ENCODE measurements at regions not wholly inside any gene's neighbourhood (a gene's known extent, or its start where the extent isn't known, plus 50 kb on each side); places are given as distances from the start of the nearest gene placed in this dataset.

GRCh38 chr5:53364061-53364460 is 116.4 kb upstream of the FST start:
- no peak for ATAC-seq (replicated peaks in 6 of 8)
- WGBS, 10 experiments, result 10 to 100% (median 72%) methylated on average over 1 to 3 of the region's 3 CpGs; no CpG with 5 or more reads in 1 of the 10 experiments
- Histone ChIP-seq H3K4me3 (no peak overlapping the region), H3K27ac (no peak overlapping the region), H3K4me1 (replicated peaks in 1 of 2) (peaks cover 0 to 6% of the 10 kb centered on the region in 2 donors)
- in situ Hi-C loops (cut with MboI; ENCODE audit: low pct_unique_long_range_greater_than_20kb in 2 of 9, low sequenced_read_pairs in 9 of 9, unreplicated experiment in 9 of 9), result no loop called here

GRCh38 chr5:53366245-53366644 is 114.2 kb upstream of the FST start:
- no peak overlapping the region for H3K4me3 ChIP-seq
- H3K27ac ChIP-seq, result no peak overlapping the region
- H3K4me1 ChIP-seq (replicated peaks in 1 of 2), result peaks cover 0 to 10% of the 10 kb centered on the region in 2 donors
- in situ Hi-C loops (cut with MboI; ENCODE audit: low pct_unique_long_range_greater_than_20kb in 2 of 9, low sequenced_read_pairs in 9 of 9, unreplicated experiment in 9 of 9), result no loop called here
- no peak for ATAC-seq (replicated peaks in 6 of 8)
- 28 to 100% (median 92%) methylated on average over 2 to 5 of the region's 5 CpGs; no CpG with 5 or more reads in 2 of the 10 experiments for WGBS, 10 experiments

GRCh38 chr5:53367727-53368126 is 112.7 kb upstream of the FST start:
- WGBS, 10 experiments, result 78 to 100% (median 100%) methylated on average over 1 of the region's 1 CpG; no CpG with 5 or more reads in 4 of the 10 experiments
- peaks cover 0 to 10% of the 10 kb centered on the region in 2 donors for H3K4me1 ChIP-seq (replicated peaks in 1 of 2)
- in situ Hi-C loops (cut with MboI; ENCODE audit: low pct_unique_long_range_greater_than_20kb in 2 of 9, low sequenced_read_pairs in 9 of 9, unreplicated experiment in 9 of 9), result no loop called here
- ATAC-seq (replicated peaks in 6 of 8), result no peak
- no peak overlapping the region for H3K27ac ChIP-seq
- no peak overlapping the region for H3K4me3 ChIP-seq

- WGBS, 10 experiments, result 20 to 71% (median 60%) methylated on average over 1 of the region's 1 CpG; no CpG with 5 or more reads in 5 of the 10 experiments
- in situ Hi-C loops (cut with MboI; ENCODE audit: low pct_unique_long_range_greater_than_20kb in 2 of 9, low sequenced_read_pairs in 9 of 9, unreplicated experiment in 9 of 9), result no loop called here
- peaks cover 0 to 10% of the 10 kb centered on the region in 2 donors for H3K4me1 ChIP-seq (replicated peaks in 1 of 2)
- H3K27ac ChIP-seq, result no peak overlapping the region
- ATAC-seq (replicated peaks in 6 of 8), result peak in 1 of 8 experiments; percentile 35
- no peak overlapping the region for H3K4me3 ChIP-seq
Measured at GRCh38 chr5:53368516-53368915, 111.9 kb upstream of the FST start.

- Histone ChIP-seq H3K4me1 (replicated peaks in 1 of 2) (peaks cover 0 to 10% of the 10 kb centered on the region in 2 donors), H3K27ac (no peak overlapping the region), H3K4me3 (no peak overlapping the region)
- peak in 4 of 8 experiments; percentile 21 to 50 (median 40) for ATAC-seq (replicated peaks in 6 of 8)
- WGBS, 10 experiments, result 50 to 100% (median 80%) methylated on average over 1 to 2 of the region's 2 CpGs; no CpG with 5 or more reads in 3 of the 10 experiments
- in situ Hi-C loops (cut with MboI; ENCODE audit: low pct_unique_long_range_greater_than_20kb in 2 of 9, low sequenced_read_pairs in 9 of 9, unreplicated experiment in 9 of 9), result no loop called here
Measured at GRCh38 chr5:53368966-53369605, 111.3 kb upstream of the FST start.

GRCh38 chr5:53369681-53370080 is 110.7 kb upstream of the FST start:
- ATAC-seq (replicated peaks in 6 of 8), result no peak
- 0 to 100% (median 64%) methylated on average over 1 to 3 of the region's 3 CpGs for WGBS, 10 experiments
- in situ Hi-C loops (cut with MboI; ENCODE audit: low pct_unique_long_range_greater_than_20kb in 2 of 9, low sequenced_read_pairs in 9 of 9, unreplicated experiment in 9 of 9), result no loop called here
- no peak overlapping the region for H3K4me3 ChIP-seq
- no peak overlapping the region for H3K27ac ChIP-seq
- H3K4me1 ChIP-seq (replicated peaks in 1 of 2), result peaks cover 0 to 10% of the 10 kb centered on the region in 2 donors

GRCh38 chr5:53373451-53374158 is 106.8 kb upstream of the FST start:
- peak in 5 of 8 experiments; percentile 45 to 86 (median 68) for ATAC-seq (replicated peaks in 6 of 8)
- Histone ChIP-seq H3K4me1 (replicated peaks in 1 of 2) (peaks cover 0 to 12% of the 10 kb centered on the region in 2 donors), H3K27ac (no peak overlapping the region), H3K4me3 (no peak overlapping the region)
- WGBS, 10 experiments, result 0 to 100% (median 91%) methylated on average over 1 to 3 of the region's 3 CpGs
- in situ Hi-C loops (cut with MboI; ENCODE audit: low pct_unique_long_range_greater_than_20kb in 2 of 9, low sequenced_read_pairs in 9 of 9, unreplicated experiment in 9 of 9), result no loop called here

GRCh38 chr5:53376853-53377252 is 103.6 kb upstream of the FST start:
- no peak for ATAC-seq (replicated peaks in 6 of 8)
- no peak overlapping the region for H3K27ac ChIP-seq
- in situ Hi-C loops (cut with MboI; ENCODE audit: low pct_unique_long_range_greater_than_20kb in 2 of 9, low sequenced_read_pairs in 9 of 9, unreplicated experiment in 9 of 9), result no loop called here
- WGBS, 10 experiments, result 74 to 100% (median 88%) methylated on average over 1 to 2 of the region's 2 CpGs; no CpG with 5 or more reads in 1 of the 10 experiments
- H3K4me3 ChIP-seq, result no peak overlapping the region
- H3K4me1 ChIP-seq (replicated peaks in 1 of 2), result peaks cover 0 to 6% of the 10 kb centered on the region in 2 donors

GRCh38 chr5:53378190-53378589 is 102.2 kb upstream of the FST start:
- in situ Hi-C loops (cut with MboI; ENCODE audit: low pct_unique_long_range_greater_than_20kb in 2 of 9, low sequenced_read_pairs in 9 of 9, unreplicated experiment in 9 of 9), result no loop called here
- 58 to 100% (median 91%) methylated on average over 1 to 2 of the region's 2 CpGs; no CpG with 5 or more reads in 1 of the 10 experiments for WGBS, 10 experiments
- peak in 4 of 8 experiments; percentile 20 to 59 (median 42) for ATAC-seq (replicated peaks in 6 of 8)
- Histone ChIP-seq H3K4me1 (replicated peaks in 1 of 2) (peaks cover 0 to 6% of the 10 kb centered on the region in 2 donors), H3K27ac (no peak overlapping the region), H3K4me3 (no peak overlapping the region)

GRCh38 chr5:53378590-53379247 is 101.7 kb upstream of the FST start:
- peaks cover 0 to 6% of the 10 kb centered on the region in 2 donors for H3K4me1 ChIP-seq (replicated peaks in 1 of 2)
- 0 to 82% (median 57%) methylated on average over 1 to 3 of the region's 3 CpGs for WGBS, 10 experiments
- H3K4me3 ChIP-seq, result no peak overlapping the region
- no peak overlapping the region for H3K27ac ChIP-seq
- in situ Hi-C loops (cut with MboI; ENCODE audit: low pct_unique_long_range_greater_than_20kb in 2 of 9, low sequenced_read_pairs in 9 of 9, unreplicated experiment in 9 of 9), result no loop called here
- ATAC-seq (replicated peaks in 6 of 8), result peak in 6 of 8 experiments; percentile 27 to 87 (median 60)

GRCh38 chr5:53386341-53386740 is 94.1 kb upstream of the FST start:
- Histone ChIP-seq H3K4me1 (replicated peaks in 1 of 2) (no peaks in the 10 kb centered on the region), H3K27ac (no peak overlapping the region), H3K4me3 (no peak overlapping the region)
- ATAC-seq (replicated peaks in 6 of 8), result no peak
- WGBS, 10 experiments, result 50 to 97% (median 64%) methylated on average over 1 to 3 of the region's 3 CpGs; no CpG with 5 or more reads in 1 of the 10 experiments
- in situ Hi-C loops (cut with MboI; ENCODE audit: low pct_unique_long_range_greater_than_20kb in 2 of 9, low sequenced_read_pairs in 9 of 9, unreplicated experiment in 9 of 9), result no loop called here

GRCh38 chr5:53389093-53389492 is 91.3 kb upstream of the FST start:
- no peak for ATAC-seq (replicated peaks in 6 of 8)
- in situ Hi-C loops (cut with MboI; ENCODE audit: low pct_unique_long_range_greater_than_20kb in 2 of 9, low sequenced_read_pairs in 9 of 9, unreplicated experiment in 9 of 9), result no loop called here
- Histone ChIP-seq H3K27ac (no peak overlapping the region), H3K4me1 (replicated peaks in 1 of 2) (no peaks in the 10 kb centered on the region), H3K4me3 (no peak overlapping the region)

GRCh38 chr5:53392073-53392472 is 88.4 kb upstream of the FST start:
- H3K4me1 ChIP-seq (replicated peaks in 1 of 2), result no peaks in the 10 kb centered on the region
- in situ Hi-C loops (cut with MboI; ENCODE audit: low pct_unique_long_range_greater_than_20kb in 2 of 9, low sequenced_read_pairs in 9 of 9, unreplicated experiment in 9 of 9), result no loop called here
- WGBS, 10 experiments, result 47 to 100% (median 83%) methylated on average over 1 to 2 of the region's 2 CpGs
- H3K4me3 ChIP-seq, result no peak overlapping the region
- no peak for ATAC-seq (replicated peaks in 6 of 8)
- H3K27ac ChIP-seq, result no peak overlapping the region

Data from motor neuron (in vitro differentiated cells).